ENCODE measurements at regions not wholly inside any gene's neighbourhood (a gene's known extent, or its start where the extent isn't known, plus 50 kb on each side); places are given as distances from the start of the nearest gene placed in this dataset.

GRCh38 chr10:57221674-57222073 lies 860.6 kb upstream of the ZWINT start:
- Histone ChIP-seq H3K4me3 (no peak overlapping the region), H3K27ac (no peak overlapping the region)
- DNase-seq (ENCODE audit: low spot score) = no peak
- no peak for TF ChIP-seq CTCF (IDR thresholded peaks at IDR 0.05)

DNA sequence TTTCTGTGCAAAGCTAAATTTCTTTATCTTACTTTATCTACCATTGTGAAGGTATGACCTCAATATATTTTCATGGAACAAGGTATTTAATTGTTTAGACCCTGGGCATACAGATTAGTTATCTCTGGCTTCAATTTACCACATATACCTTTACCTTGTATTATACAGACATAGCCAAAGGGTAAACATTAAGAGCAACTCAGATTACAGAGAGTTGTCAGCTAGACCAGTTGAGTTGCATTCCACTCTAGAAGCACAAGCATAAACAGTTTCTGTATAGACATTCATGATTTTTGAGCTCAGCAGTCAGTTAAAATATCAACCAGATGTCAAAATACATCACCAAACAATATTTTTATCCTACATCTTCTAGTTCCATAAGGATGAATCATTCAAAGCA lies 857.3 kb upstream of the ZWINT start:
- H3K27ac ChIP-seq = no peak overlapping the region
- no peak overlapping the region for H3K4me3 ChIP-seq
- TF ChIP-seq CTCF (IDR thresholded peaks at IDR 0.05) = no peak
- DNase-seq (ENCODE audit: low spot score) = no peak

DNA sequence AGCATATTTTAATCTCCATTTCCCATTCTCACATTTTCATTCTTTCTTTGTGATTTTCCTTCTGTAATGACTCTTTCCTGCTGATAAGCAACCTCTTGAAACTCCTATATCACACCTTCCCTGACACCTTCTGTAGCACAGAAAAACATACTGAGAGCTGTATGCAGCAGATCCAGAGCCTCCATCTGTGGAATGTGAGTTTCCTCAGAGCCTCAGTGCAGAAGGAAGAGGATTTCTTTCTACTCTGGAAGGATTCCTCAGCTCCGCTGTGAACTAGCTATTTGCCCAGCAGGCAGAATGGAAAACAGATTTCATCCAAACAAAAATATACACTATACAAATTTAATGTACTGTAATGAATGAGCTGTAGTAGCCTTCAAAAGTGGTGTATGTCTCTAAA lies 841.3 kb upstream of the ZWINT start:
- no peak for DNase-seq (ENCODE audit: low spot score)
- TF ChIP-seq CTCF (IDR thresholded peaks at IDR 0.05) = no peak
- Histone ChIP-seq H3K27ac (no peak overlapping the region), H3K4me3 (no peak overlapping the region)

- no peak overlapping the region for H3K4me3 ChIP-seq
- TF ChIP-seq CTCF (IDR thresholded peaks at IDR 0.05) = no peak
- no peak for DNase-seq (ENCODE audit: low spot score)
- H3K27ac ChIP-seq = no peak overlapping the region
These were observed 827.8 kb upstream of the ZWINT start for GRCh38 chr10:57188846-57189245.

- no peak for DNase-seq (ENCODE audit: low spot score)
- no peak overlapping the region for H3K4me3 ChIP-seq
- no peak overlapping the region for H3K27ac ChIP-seq
- no peak for TF ChIP-seq CTCF (IDR thresholded peaks at IDR 0.05)
These were observed 825.1 kb upstream of the ZWINT start for GRCh38 chr10:57186201-57186600.

GRCh38 chr10:57169597-57169996 lies 808.5 kb upstream of the ZWINT start:
- H3K27ac ChIP-seq = no peak overlapping the region
- no peak for TF ChIP-seq CTCF (IDR thresholded peaks at IDR 0.05)
- H3K4me3 ChIP-seq = no peak overlapping the region
- DNase-seq (ENCODE audit: low spot score) = no peak

DNA sequence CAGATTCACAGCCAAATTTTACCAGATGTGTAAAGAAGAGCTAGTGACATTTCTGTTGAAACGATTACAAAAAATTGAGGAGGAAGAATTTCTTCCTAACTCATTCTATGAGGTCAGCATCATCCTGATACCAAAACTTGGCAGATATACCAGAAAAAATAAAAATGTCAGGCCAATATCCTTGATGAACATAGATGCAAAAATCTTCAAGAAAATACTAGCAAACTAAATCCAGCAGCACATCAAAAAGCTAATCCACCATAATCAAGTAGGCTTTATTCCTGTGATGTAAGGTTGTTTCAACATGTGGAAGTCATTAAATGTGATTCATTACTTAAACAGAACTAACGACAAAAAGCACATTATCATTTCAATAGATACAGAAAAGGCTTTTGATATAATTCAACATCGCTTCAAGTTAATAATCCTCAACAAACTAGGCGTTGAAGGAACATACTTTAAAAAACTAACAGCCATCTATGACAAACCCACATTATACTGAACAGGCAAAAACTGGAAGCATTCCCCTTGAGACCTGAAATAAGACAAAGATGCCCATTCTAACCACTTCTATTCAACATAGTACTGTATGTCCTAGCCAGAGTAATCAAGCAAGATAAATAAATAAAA lies 807.7 kb upstream of the ZWINT start:
- Histone ChIP-seq H3K27ac (no peak overlapping the region), H3K4me3 (no peak overlapping the region)
- no peak for DNase-seq (ENCODE audit: low spot score)
- TF ChIP-seq CTCF (IDR thresholded peaks at IDR 0.05) = no peak

All from coronary artery (tissue), 2 donors.